ENCODE measurements at regions not wholly inside any gene's neighbourhood (a gene's known extent, or its start where the extent isn't known, plus 50 kb on each side); places are given as distances from the start of the nearest gene placed in this dataset.
"Not testable (repeated sequence)": the region's sequence is repeated elsewhere in the genome, so short reads cannot be mapped to it uniquely, and the experiment has no call there.

DNA sequence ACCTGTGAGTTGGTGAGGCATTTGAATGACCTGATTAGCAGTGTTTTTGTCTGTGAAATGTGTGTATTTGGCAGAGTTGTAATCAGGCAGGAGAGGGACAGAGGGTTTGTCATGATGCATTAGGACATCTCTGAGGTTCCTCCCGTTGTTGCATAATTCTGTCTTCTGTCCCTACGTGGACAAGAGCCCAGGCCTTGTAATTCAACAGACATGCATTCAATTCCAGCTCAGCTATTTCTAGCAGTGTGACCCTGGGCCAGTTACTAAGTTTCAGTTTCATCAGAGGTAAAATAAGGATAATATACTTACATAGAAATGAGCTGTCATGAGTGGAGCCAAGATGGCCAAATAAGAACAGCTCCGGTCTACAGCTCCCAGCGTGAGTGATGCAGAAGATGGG, 208.6 kb downstream of the SLC38A4 start:
- DNase-seq = no peak

DNA sequence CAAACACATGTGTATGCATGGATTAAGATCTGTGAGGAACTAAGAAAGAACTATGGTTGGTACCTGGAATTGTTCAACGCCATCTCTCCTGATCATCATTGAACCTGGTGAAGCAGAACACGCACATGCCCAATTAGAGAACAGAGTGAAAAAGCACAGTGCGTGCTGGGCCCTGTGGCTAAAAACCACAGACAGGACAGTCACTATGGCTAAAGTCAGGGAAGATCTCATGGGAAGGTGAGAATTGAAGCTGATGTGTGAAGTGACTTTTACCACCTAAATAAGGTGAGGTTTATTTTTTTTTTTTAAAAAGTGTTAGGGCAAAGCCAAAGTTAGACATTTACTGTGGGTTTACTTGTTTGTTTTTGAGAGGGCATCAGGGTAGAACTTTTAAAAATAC, 215.0 kb downstream of the SLC38A4 start:
- DNase-seq = no peak

DNA sequence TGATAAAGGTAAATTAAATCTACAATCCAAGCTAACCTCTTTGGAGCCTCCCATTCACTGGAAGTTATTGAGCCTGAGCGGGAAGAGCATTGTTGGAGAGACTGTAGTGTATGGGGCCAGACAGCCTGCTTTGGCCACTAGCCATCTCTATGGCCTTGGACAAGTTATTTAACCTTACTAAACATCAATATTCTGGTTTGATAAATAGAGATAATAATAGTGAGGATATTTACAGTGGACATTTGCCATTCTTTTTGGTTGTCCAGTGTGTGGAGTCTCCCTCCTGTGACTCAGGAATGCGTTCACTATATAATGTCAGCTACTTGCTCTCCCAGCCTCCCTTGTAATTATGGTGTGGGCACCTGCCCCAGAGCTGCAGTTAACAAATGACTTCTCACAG, 216.1 kb downstream of the SLC38A4 start:
- DNase-seq = no peak

DNA sequence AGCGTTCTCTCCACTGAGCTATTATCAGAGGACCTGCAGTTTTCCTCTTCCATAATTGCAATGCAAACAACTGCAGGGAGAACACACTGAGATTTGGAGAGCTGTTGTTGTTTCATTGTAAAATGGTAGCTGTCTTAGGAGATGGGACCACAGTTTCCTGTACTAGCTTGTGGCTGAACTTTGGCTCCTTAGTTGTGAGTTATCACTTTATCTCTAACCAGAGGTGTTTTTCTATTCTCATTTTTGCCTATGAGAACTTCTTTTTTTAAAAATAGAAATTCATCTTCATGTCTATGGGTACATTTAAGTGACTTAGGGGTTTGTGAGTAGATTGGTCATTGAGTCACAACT, 216.5 kb downstream of the SLC38A4 start:
- no peak for DNase-seq

DNA sequence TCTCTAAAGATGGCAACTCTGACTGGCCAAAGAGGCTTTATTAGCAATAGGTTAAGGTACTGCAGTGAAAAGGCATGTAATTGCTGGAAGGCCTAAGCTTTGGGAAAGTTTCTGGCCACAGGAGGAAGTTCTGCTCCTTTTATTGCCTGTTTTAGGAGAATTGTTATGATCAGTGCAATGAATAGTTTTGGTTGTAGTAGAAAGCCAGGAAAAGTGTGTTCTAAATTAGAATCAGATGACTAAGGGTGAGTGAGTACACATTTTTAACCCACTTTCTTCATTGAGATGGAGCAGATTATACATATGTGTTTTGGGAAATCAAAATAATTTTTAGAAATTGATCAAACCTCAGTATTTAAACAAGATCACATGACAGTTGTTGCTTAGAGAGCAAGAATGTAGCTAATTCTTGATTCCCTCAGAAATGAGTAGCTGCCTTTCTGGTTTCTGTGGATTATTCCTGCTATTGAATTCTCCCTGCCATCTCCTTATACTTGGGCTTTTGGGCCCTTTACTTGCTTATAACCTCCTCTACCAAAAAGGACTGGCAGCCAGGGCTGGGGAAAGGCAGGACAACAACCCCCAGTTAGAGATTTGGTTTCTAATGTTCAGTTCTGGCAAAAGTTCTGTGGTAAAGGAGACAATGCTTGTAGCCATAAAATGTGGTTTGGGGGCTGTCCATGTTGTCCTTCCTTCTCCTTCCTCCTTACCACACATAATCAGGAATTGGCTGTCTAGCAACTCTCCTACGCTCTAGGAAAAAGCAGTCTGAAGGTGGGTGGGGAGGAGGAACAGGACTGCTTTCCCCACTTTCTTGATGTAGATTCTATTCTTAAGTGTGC, 217.1 kb downstream of the SLC38A4 start:
- no peak for DNase-seq

DNA sequence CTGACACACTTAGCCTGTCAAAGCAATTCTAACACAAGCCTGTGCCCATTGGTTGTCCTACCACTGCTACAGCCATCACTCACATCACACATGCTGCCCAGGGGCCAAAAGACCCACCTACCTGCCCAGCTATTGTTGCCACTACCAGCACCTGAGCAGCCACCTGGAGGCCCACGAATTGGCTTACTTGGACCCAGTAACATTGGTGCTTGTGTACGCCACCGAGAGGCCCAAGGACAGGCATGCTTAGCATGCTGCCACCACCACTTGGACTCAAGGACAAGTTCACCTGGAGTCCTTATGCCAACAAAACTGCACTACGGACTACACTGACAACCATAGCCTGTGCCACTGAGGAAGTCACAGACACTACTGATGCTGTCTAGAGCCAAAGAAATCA, 221.1 kb downstream of the SLC38A4 start:
- no peak for DNase-seq

DNA sequence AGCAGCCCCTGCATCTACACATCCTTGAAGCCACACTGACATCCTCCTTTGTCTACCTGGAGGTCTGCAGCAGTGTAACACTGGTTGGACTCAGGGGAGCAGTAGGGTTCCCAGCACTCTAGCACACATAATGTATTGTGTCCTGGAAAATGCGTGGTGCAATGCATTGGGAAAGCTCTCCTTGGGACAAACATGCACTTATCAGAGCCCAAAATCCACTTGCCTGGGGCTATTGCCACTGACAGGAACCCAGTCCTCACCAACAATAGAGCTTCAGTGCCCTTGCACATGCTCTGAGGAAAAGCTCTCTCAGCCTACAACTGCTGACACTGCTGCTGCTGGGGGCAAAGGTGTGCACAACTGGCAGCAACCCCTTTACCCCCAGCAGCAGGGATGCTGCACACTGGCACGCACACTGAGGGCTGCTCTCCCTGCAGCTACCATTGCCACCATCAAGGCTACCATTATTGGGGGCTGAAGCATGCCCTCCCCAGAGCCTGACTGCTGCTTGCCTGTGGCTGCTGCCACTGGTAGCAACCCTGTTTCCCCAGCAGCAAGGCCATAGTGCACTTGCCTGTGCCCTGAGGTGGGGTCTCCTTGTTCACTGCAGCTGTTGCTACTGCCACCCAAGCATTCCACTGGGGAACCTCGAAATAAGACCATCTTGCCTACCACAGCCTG, 221.9 kb downstream of the SLC38A4 start:
- DNase-seq = no peak

DNA sequence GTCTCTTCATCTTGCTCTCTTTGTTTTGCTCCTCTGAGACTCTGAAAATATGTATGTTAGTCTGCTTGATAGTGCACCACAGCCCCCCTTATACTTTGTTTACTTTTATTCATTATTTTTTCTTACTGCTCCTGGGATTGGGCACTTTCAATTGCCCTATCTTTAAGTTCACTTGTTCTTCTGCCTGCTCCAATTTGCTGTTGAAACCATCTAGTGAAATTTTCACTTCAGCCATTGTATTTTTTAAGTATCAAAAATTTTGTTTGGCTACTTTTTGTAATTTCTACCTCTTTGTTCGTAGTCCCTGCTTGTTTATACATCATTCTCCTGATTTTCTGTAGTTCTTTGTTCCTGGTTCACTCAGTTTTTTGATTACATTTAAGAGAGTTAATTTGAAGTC, 223.3 kb downstream of the SLC38A4 start:
- no peak for DNase-seq

DNA sequence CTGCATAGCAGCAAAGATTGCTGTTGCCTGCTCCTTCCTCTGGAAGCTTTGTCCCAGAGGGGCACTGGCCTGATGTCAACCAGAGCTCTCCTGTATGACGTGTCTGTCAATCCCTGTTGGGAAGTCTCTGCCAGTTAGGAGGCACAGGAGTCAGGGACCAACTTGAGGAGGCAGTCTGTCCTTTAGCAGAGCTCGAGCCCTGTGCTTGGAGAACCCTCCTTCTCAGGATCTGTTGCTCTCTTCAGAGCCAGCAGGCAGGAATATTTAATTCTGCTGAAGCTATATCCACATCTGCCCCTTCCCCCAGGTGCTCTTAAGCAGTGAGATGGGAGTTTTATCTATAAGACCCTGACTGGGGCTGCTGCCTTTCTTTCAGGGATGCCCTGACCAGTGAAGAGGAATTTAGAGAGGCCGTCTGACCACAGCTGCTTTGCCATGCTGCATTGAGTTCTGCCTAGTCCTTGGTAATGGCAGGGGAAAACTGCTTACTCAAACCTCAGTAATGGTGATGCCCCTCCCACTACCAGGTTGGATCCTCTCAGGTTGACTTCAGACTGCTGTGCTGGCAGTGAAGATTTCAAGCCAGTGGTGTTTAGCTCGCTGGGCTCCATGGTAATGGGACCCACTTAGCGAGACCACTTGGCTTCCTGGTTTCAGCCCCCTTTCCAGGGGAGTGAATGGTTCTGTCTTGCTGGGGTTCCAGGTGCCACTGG, 218.6 kb upstream of the SLC38A2 start:
- DNase-seq = no peak

DNA sequence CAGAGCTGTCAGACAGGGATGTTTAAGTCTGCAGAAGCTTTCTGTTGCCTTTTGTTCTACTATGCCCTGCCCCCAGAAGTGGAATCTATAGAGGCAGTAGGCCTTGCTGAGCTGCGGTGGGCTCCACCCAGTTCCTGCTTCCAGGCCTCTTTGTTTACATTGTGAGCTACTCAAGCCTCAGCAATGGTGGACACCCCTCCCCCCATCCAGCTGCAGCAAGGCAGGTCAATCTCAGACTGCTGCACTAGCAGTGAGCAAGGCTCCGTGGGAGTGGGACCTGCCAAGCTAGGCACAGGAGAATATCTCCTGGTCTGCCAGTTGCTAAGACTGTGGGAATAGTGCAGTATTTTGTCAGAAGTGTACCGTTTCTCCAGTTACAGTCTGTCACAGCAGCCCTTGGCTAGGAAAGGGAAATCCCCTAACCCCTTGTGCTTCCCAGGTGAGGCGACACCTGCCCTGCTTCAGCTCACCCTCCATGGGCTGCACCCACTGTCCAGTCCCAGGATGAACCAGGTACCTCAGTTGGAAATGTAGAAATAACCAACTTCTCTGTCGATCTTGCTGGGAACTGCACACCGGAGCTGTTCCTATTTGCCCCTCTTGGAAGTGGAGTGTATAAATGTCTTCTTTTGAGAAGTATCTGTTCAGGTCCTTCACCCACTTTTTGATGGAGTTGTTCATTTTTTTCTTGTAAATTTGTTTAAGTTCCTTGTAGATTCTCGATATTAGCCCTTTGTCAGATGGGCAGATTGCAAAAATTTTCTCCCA, 213.5 kb upstream of the SLC38A2 start:
- DNase-seq = peak in 1 of 4 experiments; percentile 22

DNA sequence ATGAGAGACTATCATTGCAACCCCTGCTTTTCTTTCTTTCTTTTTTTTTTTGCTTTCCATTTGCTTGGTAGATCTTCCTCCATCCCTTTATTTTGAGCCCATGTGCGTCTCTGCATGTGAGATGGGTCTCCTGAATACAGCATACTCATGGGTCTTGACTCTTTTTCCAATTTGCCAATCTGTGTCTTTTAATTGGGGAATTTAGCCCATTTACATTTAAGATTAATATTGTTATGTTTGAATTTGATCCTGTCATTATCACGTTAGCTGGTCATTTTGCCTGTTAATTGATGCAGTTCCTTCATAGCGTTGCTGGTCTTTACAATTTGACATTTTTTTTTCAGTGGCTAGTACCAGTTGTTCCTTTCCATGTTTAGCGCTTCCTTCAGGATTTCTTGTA, 211.5 kb upstream of the SLC38A2 start:
- DNase-seq = not testable (repeated sequence)

DNA sequence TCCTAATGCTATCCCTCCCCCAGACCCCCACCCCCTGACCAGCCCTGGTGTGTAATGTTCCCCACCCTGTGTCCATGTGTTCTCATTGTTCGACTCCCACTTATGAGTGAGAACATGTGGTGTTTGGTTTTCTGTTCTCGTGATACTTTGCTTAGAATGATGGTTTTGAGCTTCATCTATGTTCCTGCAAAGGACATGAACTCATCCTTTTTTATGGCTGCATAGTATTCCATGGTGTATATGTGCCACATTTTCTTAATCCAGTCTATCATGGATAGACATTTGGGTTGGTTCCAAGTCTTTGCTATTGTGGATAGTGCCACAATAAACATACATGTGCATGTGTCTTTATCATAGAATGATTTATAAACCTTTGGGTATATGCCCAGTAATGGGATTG, 209.4 kb upstream of the SLC38A2 start:
- not testable (repeated sequence) for DNase-seq

DNA sequence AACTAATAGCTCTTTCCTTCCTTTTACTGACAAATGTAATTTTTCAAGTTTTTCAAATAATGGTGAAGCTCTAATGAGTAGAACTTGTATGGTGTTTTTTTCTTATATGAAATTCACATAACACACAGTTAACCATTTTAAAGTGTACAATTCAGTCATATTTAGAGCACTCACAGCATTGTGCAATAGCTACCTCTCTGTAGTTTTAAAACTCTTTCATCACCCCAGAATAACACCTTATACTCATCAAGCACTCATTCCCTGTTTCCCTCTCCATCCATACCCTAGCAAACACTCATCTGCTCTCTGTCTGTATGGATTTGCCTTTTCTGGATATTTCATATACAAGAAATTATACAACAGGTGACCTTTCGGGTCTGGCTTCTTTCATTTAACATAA, 207.9 kb upstream of the SLC38A2 start:
- DNase-seq = no peak

DNA sequence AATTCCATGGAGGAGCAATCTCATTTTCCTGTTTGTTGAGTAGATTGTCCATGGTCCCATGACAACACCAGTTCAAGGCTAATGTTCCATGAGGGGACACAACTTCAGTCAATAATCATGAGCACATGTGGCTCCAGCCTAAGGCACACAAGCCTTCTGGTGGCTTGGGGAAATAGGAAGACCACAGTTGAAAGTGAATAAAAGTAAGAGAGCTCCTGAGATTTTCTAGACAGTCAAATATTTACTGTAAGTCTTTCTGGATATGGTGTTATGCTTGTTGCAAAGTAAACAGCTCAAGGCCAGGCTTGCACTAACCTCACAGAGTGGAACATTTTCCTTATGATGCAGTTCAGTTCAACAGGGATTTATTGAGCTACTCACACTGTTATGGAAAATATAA, 206.9 kb upstream of the SLC38A2 start:
- DNase-seq = no peak

DNA sequence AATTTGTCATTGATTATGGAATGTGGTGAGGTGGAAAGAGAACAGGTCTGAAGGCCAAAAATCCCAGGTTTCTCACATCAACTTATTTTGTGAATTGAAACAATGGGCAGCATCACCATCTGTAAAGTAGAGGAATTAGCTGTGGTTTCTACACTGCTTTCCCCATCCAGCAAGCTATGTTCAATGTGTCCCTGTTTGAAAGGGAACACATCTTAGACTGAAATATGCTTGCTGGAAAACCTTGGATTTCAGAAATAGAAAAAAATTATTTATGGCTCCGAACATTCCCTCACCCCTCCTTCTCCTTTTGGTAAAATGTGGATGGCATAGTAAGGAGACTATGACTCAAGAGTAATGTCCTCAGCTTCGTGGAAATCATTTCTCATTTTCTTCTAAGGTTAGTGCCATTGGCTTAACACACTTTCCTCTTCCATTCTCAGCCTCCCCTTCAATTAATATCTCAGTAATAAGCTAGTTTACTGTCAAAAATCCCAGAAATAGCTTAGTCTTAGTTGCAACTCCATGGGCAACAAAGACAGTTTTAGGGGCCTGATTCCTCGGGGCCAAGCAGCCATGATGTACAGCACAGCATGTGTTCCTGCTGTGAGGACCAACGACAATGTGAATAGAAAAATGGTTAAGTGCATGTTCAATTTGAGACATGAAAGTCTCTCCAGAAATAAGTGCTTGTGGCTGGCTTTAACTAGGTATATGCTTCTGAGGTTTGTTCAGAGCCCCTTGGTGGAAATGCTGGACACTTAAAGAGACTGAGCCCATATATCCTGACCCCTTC, 205.8 kb upstream of the SLC38A2 start:
- DNase-seq = no peak

DNA sequence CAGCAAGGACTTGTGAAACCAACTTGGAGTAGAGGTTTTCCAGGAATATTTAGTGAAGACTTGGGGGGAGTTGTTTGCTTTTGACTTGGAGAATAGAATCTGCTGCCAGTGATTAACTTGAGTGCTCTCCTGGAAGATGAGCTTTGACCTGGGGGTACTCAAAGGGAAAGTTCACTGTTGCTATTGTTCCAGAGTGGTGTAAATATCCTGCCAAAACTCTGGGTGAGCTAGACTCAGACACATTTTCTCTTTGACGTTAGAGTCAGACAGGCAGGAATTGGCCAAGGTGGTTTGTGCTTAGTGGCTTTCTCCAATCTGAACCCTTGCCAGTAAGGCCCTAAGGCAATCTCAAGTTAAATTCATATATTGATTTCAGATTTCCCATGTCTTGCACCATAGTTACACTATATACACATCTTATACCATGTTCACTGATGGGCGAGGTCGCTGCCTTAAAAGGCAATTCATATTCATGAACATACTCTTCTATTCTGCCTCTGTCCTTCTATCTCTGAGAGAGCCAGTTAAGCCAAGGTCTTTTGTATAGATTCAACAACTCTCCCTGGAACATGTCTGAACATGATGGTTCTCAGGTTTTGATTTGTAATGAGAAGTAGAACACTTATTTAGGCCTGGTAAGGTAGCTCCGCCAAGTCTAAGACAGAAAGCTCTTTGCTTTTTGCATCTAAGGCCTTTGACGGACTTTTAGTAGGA, 204.6 kb upstream of the SLC38A2 start:
- DNase-seq = no peak

DNA sequence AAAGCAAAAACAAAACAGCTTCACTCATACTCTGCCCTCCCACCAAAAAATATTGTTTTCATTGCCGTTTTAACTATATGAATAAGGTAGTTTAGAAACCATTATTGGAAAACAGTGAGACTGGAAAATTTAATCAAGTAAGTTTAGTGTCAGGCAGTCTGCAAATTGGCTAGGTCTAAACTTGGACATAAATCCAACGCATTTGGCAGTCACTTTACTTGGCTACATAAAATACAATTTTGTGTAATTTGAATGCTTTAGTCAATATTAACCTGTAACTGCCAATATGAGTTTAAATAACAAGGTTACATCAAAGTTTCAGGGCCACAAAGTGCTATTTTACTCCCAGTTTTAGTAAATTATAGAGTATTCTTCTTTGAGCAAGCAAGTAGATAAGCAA, 202.3 kb upstream of the SLC38A2 start:
- no peak for DNase-seq

DNA sequence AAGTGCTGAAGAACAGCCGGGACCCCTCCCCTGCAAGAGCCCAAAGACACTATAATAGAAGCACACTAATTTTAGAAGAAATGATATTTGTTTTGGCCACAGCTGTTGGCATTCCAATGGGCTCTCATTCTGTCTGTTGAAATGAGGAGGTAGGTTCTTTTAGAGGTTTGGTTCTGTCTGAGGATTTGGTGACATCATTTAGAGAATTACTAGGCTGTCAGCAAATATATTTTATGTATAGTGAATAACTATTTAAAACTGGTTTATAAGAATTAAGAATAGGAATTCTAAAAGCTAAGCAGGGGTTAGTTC, 200.7 kb upstream of the SLC38A2 start:
- DNase-seq = no peak

DNA sequence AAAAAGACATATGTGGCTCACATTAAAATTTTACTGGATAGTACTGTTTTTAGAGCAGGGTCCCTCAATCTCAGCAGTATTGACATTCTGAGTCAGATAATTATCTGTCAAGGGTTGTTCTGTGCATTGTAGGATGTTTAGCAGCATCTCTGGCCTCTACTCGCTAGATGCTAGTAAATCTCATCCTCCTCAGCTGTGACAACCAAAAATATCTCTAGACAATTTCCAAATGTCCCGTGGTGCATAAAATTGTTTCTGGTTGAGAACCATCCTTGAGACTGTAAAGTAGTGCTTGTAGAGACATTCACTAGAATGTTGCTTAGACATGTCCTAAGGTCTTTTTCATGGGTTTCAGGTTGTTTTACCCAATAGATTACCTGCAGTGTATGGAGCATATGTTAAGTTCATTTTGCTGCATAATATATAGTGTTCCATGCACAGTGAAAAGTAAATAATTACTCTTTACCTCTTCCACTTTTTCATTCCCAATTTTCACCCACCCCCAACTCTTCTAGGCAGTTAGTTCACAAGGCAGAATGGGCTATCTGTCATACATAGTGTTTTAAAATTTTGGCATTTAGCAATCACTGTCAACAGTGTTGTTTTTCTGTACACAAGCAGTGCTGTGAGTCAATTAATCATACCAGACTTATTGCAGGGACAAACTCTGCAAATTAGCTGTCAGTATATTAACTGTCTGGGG, 200.2 kb upstream of the SLC38A2 start:
- no peak for DNase-seq

DNA sequence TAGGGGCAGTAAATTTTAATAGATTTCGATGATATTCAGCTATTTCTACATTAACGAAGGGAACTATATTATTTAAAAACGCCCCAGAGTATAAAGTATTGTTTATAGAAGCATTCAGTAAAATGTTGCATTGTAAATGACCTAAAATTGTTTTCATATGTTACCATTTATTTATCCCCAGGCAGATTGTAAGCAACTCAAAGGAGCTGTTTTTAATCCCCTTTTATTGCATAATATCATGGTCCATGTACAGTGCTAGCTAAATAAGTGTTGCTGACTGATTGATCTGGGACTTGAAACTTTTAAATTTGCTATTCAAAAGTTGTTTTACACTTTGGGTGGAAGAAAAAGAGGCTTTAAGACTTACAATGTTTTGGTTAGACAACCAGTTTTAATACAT, 199.0 kb upstream of the SLC38A2 start:
- no peak for DNase-seq

DNA sequence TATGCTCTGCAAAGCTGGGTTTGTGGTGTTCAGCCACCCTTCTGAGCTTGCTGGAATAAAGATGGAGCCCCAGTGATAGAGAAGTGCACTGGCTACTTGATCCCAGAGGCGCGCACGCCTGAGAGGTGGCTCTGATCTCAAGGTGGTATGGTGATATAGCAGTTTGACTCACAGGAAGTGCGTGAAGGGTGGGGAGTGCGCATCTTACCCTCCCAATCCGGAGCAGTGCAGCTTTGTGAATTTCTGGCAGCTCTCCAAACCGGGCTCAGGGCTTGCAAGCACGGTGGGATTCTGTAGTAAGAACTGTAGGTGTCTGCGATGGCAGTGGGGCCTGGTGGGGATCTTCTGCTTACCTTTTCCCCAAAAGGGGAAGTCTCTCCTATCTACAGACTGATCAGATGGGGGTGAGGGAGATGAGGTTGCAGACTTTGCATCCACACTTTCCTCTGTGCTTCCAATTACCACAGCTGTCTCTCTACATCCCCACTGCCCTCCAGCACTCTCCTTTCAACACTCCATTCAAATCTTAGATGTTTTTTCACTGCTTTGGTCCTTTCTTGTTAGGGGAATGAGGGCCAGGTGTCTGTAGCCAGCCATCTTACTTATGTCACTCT, 197.4 kb upstream of the SLC38A2 start:
- no peak for DNase-seq

Measured in activated CD4-positive, CD25-positive, alpha-beta regulatory T cell (primary cell).